ENCODE measurements at regions not wholly inside any gene's neighbourhood (a gene's known extent, or its start where the extent isn't known, plus 50 kb on each side); places are given as distances from the start of the nearest gene placed in this dataset.

DNA sequence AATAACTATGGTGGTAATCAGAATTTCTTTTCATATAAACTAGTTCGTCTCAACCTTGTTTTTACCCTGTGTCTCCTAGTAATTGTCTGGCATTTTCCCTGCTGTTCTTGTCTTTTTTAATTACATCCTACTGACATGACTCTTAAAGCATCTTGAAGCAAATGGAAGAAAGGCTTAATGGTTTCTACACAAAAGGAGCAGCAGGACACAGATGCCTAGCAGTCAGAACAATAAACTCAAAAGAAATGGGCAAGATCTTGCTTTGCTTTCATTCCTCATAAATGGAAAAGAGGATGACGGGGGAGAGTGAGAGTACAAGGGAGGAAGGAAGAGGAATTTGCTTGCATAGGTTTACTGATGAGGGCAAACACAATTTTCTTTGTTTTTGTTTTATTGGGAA lies 293.2 kb upstream of the EMCN start:
- no peak for ATAC-seq (ENCODE audit: low read depth)
- H3K27ac ChIP-seq (ENCODE audit: poor library complexity, severe bottlenecking), result no peak overlapping the region
- TF ChIP-seq, protein P1, sequence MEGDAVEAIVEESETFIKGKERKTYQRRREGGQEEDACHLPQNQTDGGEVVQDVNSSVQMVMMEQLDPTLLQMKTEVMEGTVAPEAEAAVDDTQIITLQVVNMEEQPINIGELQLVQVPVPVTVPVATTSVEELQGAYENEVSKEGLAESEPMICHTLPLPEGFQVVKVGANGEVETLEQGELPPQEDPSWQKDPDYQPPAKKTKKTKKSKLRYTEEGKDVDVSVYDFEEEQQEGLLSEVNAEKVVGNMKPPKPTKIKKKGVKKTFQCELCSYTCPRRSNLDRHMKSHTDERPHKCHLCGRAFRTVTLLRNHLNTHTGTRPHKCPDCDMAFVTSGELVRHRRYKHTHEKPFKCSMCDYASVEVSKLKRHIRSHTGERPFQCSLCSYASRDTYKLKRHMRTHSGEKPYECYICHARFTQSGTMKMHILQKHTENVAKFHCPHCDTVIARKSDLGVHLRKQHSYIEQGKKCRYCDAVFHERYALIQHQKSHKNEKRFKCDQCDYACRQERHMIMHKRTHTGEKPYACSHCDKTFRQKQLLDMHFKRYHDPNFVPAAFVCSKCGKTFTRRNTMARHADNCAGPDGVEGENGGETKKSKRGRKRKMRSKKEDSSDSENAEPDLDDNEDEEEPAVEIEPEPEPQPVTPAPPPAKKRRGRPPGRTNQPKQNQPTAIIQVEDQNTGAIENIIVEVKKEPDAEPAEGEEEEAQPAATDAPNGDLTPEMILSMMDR (IDR thresholded peaks at IDR 0.05; ENCODE audit: poor library complexity, severe bottlenecking), result no peak
- H3K27me3 ChIP-seq (ENCODE audit: insufficient read depth, poor library complexity, severe bottlenecking), result no peaks in the 10 kb centered on the region
- H3K9me3 ChIP-seq (ENCODE audit: severe bottlenecking), result no peaks in the 10 kb centered on the region
- H3K36me3 ChIP-seq (ENCODE audit: low read depth), result no peaks in the 10 kb centered on the region
- DNase-seq (ENCODE audit: low spot score), result no peak
- no peaks in the 10 kb centered on the region for H3K4me1 ChIP-seq (ENCODE audit: insufficient read depth, poor library complexity, severe bottlenecking)
- H3K4me3 ChIP-seq (ENCODE audit: severe bottlenecking), result no peak overlapping the region

- Histone ChIP-seq H3K27me3 (ENCODE audit: insufficient read depth, poor library complexity, severe bottlenecking) (no peaks in the 10 kb centered on the region), H3K9me3 (ENCODE audit: severe bottlenecking) (no peaks in the 10 kb centered on the region), H3K4me1 (ENCODE audit: insufficient read depth, poor library complexity, severe bottlenecking) (no peaks in the 10 kb centered on the region), H3K4me3 (ENCODE audit: severe bottlenecking) (no peak overlapping the region), H3K27ac (ENCODE audit: poor library complexity, severe bottlenecking) (no peak overlapping the region), H3K36me3 (ENCODE audit: low read depth) (no peaks in the 10 kb centered on the region)
- ATAC-seq (ENCODE audit: low read depth), result no peak
- DNase-seq (ENCODE audit: low spot score), result no peak
- TF ChIP-seq, protein P1 (IDR thresholded peaks at IDR 0.05; ENCODE audit: poor library complexity, severe bottlenecking), result no peak
These were observed 291.7 kb upstream of the EMCN start for GRCh38 chr4:100809506-100809905.

GRCh38 chr4:100806988-100807387 lies 289.2 kb upstream of the EMCN start:
- Histone ChIP-seq H3K27me3 (ENCODE audit: insufficient read depth, poor library complexity, severe bottlenecking) (no peaks in the 10 kb centered on the region), H3K27ac (ENCODE audit: poor library complexity, severe bottlenecking) (no peak overlapping the region), H3K4me3 (ENCODE audit: severe bottlenecking) (no peak overlapping the region), H3K4me1 (ENCODE audit: insufficient read depth, poor library complexity, severe bottlenecking) (no peaks in the 10 kb centered on the region), H3K36me3 (ENCODE audit: low read depth) (no peaks in the 10 kb centered on the region), H3K9me3 (ENCODE audit: severe bottlenecking) (no peaks in the 10 kb centered on the region)
- DNase-seq (ENCODE audit: low spot score), result no peak
- TF ChIP-seq, protein P1 (IDR thresholded peaks at IDR 0.05; ENCODE audit: poor library complexity, severe bottlenecking), result no peak
- ATAC-seq (ENCODE audit: low read depth), result no peak

GRCh38 chr4:100805538-100805937 lies 287.7 kb upstream of the EMCN start:
- no peak for DNase-seq (ENCODE audit: low spot score)
- no peak for ATAC-seq (ENCODE audit: low read depth)
- H3K36me3 ChIP-seq (ENCODE audit: low read depth), result no peaks in the 10 kb centered on the region

More at GRCh38 chr4:100805538-100805937, 287.7 kb upstream of the EMCN start:
- no peaks in the 10 kb centered on the region for H3K27me3 ChIP-seq (ENCODE audit: insufficient read depth, poor library complexity, severe bottlenecking)
- TF ChIP-seq, protein P1 (IDR thresholded peaks at IDR 0.05; ENCODE audit: poor library complexity, severe bottlenecking), result no peak
- no peak overlapping the region for H3K4me3 ChIP-seq (ENCODE audit: severe bottlenecking)
- H3K27ac ChIP-seq (ENCODE audit: poor library complexity, severe bottlenecking), result no peak overlapping the region
- H3K9me3 ChIP-seq (ENCODE audit: severe bottlenecking), result no peaks in the 10 kb centered on the region
- no peaks in the 10 kb centered on the region for H3K4me1 ChIP-seq (ENCODE audit: insufficient read depth, poor library complexity, severe bottlenecking)

Data from RWPE2 (cell line).